Neural cell (in vitro differentiated cells): ENCODE measurements at regions not wholly inside any gene's neighbourhood (a gene's known extent, or its start where the extent isn't known, plus 50 kb on each side); places are given as distances from the start of the nearest gene placed in this dataset.

Experiments
- H2AFZ ChIP-seq: fragments of 200-600, 300-800 bp; sonication (generic), shearing (Covaris generic); 2 replicates; pipeline ENCODE4 v1.6.0; 2014; ENCODE audit warnings: low read depth, mild to moderate bottlenecking, antibody characterized with exemption, low read length, moderate library complexity
- H3F3A ChIP-seq: fragments of 200-600 bp; shearing (Covaris generic); 2 replicates; pipeline ENCODE4 v1.6.1; 2016; ENCODE audit warnings: mild to moderate bottlenecking, moderate library complexity, mixed read lengths, antibody characterized with exemption, low read length; ENCODE audit not compliant: insufficient read depth, poor library complexity, severe bottlenecking
- H3K27ac ChIP-seq: fragments of 200-600, 300-800 bp; sonication (generic), shearing (Covaris generic); 2 replicates; pipeline ENCODE4 v1.5.1; 2014; ENCODE audit warnings: mild to moderate bottlenecking, low read length, moderate library complexity
- H3K27me3 ChIP-seq: fragments of 300-800, 200-600 bp; sonication (generic), shearing (Covaris generic); 2 replicates; pipeline ENCODE4 v1.6.0; 2014; ENCODE audit warnings: mild to moderate bottlenecking, low read depth, low read length, moderate library complexity; ENCODE audit not compliant: insufficient read depth
- H3K36me3 ChIP-seq: fragments of 300-800, 200-600 bp; sonication (generic), shearing (Covaris generic); 2 replicates; pipeline ENCODE4 v1.5.1; 2014; ENCODE audit warnings: mild to moderate bottlenecking, antibody characterized with exemption, low read length, moderate library complexity; ENCODE audit not compliant: insufficient read depth
- H3K4me2 ChIP-seq: fragments of 300-800, 200-600 bp; sonication (generic), shearing (Covaris generic); 2 replicates; pipeline ENCODE4 v1.6.0; 2014; ENCODE audit warnings: mild to moderate bottlenecking, low read length
- H3K4me3 ChIP-seq: fragments of 300-800, 200-600 bp; sonication (generic), shearing (Covaris generic); 2 replicates; pipeline ENCODE4 v1.5.1; 2014; ENCODE audit warnings: mild to moderate bottlenecking, low read length, moderate library complexity
- H3K79me2 ChIP-seq: fragments of 200-600 bp; shearing (Covaris generic); replicated peaks from 2 replicates; pipeline ENCODE4 v1.6.0; 2014; ENCODE audit warnings: mild to moderate bottlenecking, low read length, moderate library complexity; ENCODE audit not compliant: insufficient read depth
- H3K9ac ChIP-seq: fragments of 300-800, 200-600 bp; sonication (generic), shearing (Covaris generic); 2 replicates; pipeline ENCODE4 v1.6.1; 2016; ENCODE audit warnings: mild to moderate bottlenecking, low read length, mixed read lengths
- H3K9me2 ChIP-seq: fragments of 200-600 bp; shearing (Covaris generic); 2 replicates; pipeline ENCODE4 v1.6.1; 2016; ENCODE audit warnings: mild to moderate bottlenecking, low read length, mixed read lengths; ENCODE audit not compliant: insufficient read depth
- H3K9me3 ChIP-seq: fragments of 200-600, 300-800 bp; sonication (generic), shearing (Covaris generic); 2 replicates; pipeline ENCODE4 v1.6.1; 2016; ENCODE audit warnings: mild to moderate bottlenecking, mixed run types, low read length, moderate library complexity, mixed read lengths
- H4K20me1 ChIP-seq: fragments of 200-600 bp; shearing (Covaris generic); 2 replicates; pipeline ENCODE4 v1.6.1; 2016; ENCODE audit warnings: mild to moderate bottlenecking, mixed run types; ENCODE audit not compliant: insufficient read depth
- CTCF ChIP-seq: fragments of 450-650 bp; IDR thresholded peaks from 2 replicates; pipeline ENCODE4 v1.5.1; 2014; ENCODE audit warnings: antibody characterized with exemption, mild to moderate bottlenecking, moderate library complexity; ENCODE audit not compliant: poor library complexity, severe bottlenecking
- EP300 ChIP-seq: fragments of 450-650 bp; conservative IDR thresholded peaks from 2 replicates; pipeline ENCODE4 v1.6.1; 2014; ENCODE audit warnings: antibody characterized with exemption, mild to moderate bottlenecking, moderate library complexity; ENCODE audit not compliant: poor library complexity, severe bottlenecking
- MXI1 ChIP-seq: fragments of 450-650 bp; conservative IDR thresholded peaks from 2 replicates; pipeline ENCODE4 v1.6.1; 2014; ENCODE audit warnings: antibody characterized with exemption, mild to moderate bottlenecking; ENCODE audit not compliant: poor library complexity, severe bottlenecking
- POLR2AphosphoS5 ChIP-seq: IDR thresholded peaks from 2 replicates; pipeline ENCODE4 v1.6.1; 2012
- RAD21 ChIP-seq: fragments of 450-650 bp; conservative IDR thresholded peaks from 2 replicates; pipeline ENCODE4 v1.6.1; 2014; ENCODE audit warnings: antibody characterized with exemption, mild to moderate bottlenecking, moderate library complexity
- REST ChIP-seq: IDR thresholded peaks from 2 replicates; pipeline ENCODE4 v1.6.1; 2012; ENCODE audit warnings: borderline replicate concordance
- SMC3 ChIP-seq: fragments of 450-650 bp; conservative IDR thresholded peaks from 2 replicates; pipeline ENCODE4 v1.6.1; 2014; ENCODE audit warnings: antibody characterized with exemption, mild to moderate bottlenecking, moderate library complexity; ENCODE audit not compliant: poor library complexity
- TAF1 ChIP-seq: IDR thresholded peaks from 2 replicates; pipeline ENCODE4 v1.6.1; 2012; ENCODE audit warnings: low read depth

- Histone ChIP-seq H2AFZ (no peak overlapping the region), H3K79me2 (no peaks in the 10 kb centered on the region), H3K4me3 (no peak overlapping the region), H3K36me3 (no peaks in the 10 kb centered on the region), H3K9ac (no peak overlapping the region), H3F3A (no peaks in the 10 kb centered on the region), H3K9me3 (no peaks in the 10 kb centered on the region), H3K4me2 (no peak overlapping the region), H3K27ac (no peak overlapping the region), H4K20me1 (no peaks in the 10 kb centered on the region), H3K27me3 (no peaks in the 10 kb centered on the region), H3K9me2 (no peaks in the 10 kb centered on the region)
- TF ChIP-seq REST (no peak), POLR2AphosphoS5 (no peak), EP300 (no peak), RAD21 (no peak), SMC3 (no peak), MXI1 (no peak), CTCF (no peak)
Observed at GRCh38 chr1:96388421-96389310, 332.9 kb upstream of the PTBP2 start.

GRCh38 chr1:96400089-96400488 lies 321.5 kb upstream of the PTBP2 start:
- Histone ChIP-seq H3K9me3 (no peaks in the 10 kb centered on the region), H2AFZ (no peak overlapping the region), H3K9ac (no peak overlapping the region), H3K4me2 (no peak overlapping the region), H3K9me2 (no peaks in the 10 kb centered on the region), H3K4me3 (no peak overlapping the region), H3K27ac (no peak overlapping the region), H4K20me1 (no peaks in the 10 kb centered on the region), H3F3A (no peaks in the 10 kb centered on the region), H3K36me3 (no peaks in the 10 kb centered on the region), H3K79me2 (no peaks in the 10 kb centered on the region), H3K27me3 (no peaks in the 10 kb centered on the region)
- TF ChIP-seq TAF1 (no peak), EP300 (no peak), POLR2AphosphoS5 (no peak), CTCF (no peak), REST (no peak)
